HG03045 (cell line): ENCODE measurements at regions not wholly inside any gene's neighbourhood (a gene's known extent, or its start where the extent isn't known, plus 50 kb on each side); places are given as distances from the start of the nearest gene placed in this dataset.
"Not testable (repeated sequence)": the region's sequence is repeated elsewhere in the genome, so short reads cannot be mapped to it uniquely, and the experiment has no call there.

ENCODE experiments used
- ATAC-seq: cut with Tn5 transposase; IDR thresholded peaks from one replicate; pipeline ENCODE4 v1.9.1; 2021; ENCODE audit warnings: mild to moderate bottlenecking, moderate library complexity; ENCODE audit not compliant: unreplicated experiment

- no peak for ATAC-seq
Observed at GRCh38 chr11:80990885-80991284, 1550.1 kb upstream of the TENM4 start.

GRCh38 chr11:80987171-80987570 is 1546.3 kb upstream of the TENM4 start:
- no peak for ATAC-seq

GRCh38 chr11:80986421-80987074 is 1545.7 kb upstream of the TENM4 start:
- ATAC-seq = no peak

- no peak for ATAC-seq
Observed at GRCh38 chr11:80980227-80980626, 1539.4 kb upstream of the TENM4 start.

GRCh38 chr11:80973786-80974185 is 1533.0 kb upstream of the TENM4 start:
- ATAC-seq = no peak

- ATAC-seq = no peak
Observed at GRCh38 chr11:80970037-80970436, 1529.2 kb upstream of the TENM4 start.

GRCh38 chr11:80967649-80968048 is 1526.8 kb upstream of the TENM4 start:
- ATAC-seq = no peak

- no peak for ATAC-seq
Observed at GRCh38 chr11:80960381-80961029, 1519.7 kb upstream of the TENM4 start.

- no peak for ATAC-seq
Observed at GRCh38 chr11:80959751-80960150, 1518.9 kb upstream of the TENM4 start.

GRCh38 chr11:80958987-80959386 is 1518.2 kb upstream of the TENM4 start:
- ATAC-seq = no peak

GRCh38 chr11:80958361-80958760 is 1517.5 kb upstream of the TENM4 start:
- no peak for ATAC-seq

- no peak for ATAC-seq
Observed at GRCh38 chr11:80955588-80955987, 1514.8 kb upstream of the TENM4 start.

- ATAC-seq = no peak
Observed at GRCh38 chr11:80948781-80949180, 1508.0 kb upstream of the TENM4 start.

GRCh38 chr11:80944758-80945157 is 1503.9 kb upstream of the TENM4 start:
- ATAC-seq = no peak

GRCh38 chr11:80943226-80943625 is 1502.4 kb upstream of the TENM4 start:
- no peak for ATAC-seq

GRCh38 chr11:80937842-80938241 is 1497.0 kb upstream of the TENM4 start:
- no peak for ATAC-seq

GRCh38 chr11:80930038-80930437 is 1489.2 kb upstream of the TENM4 start:
- ATAC-seq = no peak

- ATAC-seq = no peak
Observed at GRCh38 chr11:80929031-80929805, 1488.4 kb upstream of the TENM4 start.

GRCh38 chr11:80925321-80925720 is 1484.5 kb upstream of the TENM4 start:
- ATAC-seq = no peak

- not testable (repeated sequence) for ATAC-seq
Observed at GRCh38 chr11:80921310-80921709, 1480.5 kb upstream of the TENM4 start.

- ATAC-seq = no peak
Observed at GRCh38 chr11:80916173-80916798, 1475.5 kb upstream of the TENM4 start.

GRCh38 chr11:80914311-80914710 is 1473.5 kb upstream of the TENM4 start:
- ATAC-seq = no peak
